ENCODE measurements at regions not wholly inside any gene's neighbourhood (a gene's known extent, or its start where the extent isn't known, plus 50 kb on each side); places are given as distances from the start of the nearest gene placed in this dataset.
"Not testable (repeated sequence)": the region's sequence is repeated elsewhere in the genome, so short reads cannot be mapped to it uniquely, and the experiment has no call there.

DNA sequence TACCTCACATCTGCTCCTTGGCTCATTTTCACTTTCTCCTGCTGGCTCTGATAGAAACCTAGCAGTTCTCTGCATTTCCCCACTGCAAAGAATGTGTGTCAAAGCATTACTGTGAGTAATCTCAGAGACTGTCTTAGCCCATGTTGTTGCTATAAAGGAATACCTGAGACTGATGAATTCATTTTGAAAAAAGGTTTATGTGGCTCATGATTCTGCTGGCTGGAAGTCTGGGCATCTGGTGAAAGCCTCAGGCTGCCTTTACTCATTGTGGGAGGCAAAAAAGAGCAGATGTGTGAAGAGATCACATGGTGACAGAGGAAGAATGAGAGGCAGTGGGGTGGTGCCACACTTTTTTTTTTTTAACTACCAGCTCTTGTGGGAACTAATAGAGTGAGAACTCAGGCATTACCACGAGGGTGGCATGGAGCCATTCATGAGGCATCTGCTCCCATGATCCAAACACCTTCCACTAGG is 191.6 kb upstream of the CTNND2 start:
- DNase-seq: no peak

DNA sequence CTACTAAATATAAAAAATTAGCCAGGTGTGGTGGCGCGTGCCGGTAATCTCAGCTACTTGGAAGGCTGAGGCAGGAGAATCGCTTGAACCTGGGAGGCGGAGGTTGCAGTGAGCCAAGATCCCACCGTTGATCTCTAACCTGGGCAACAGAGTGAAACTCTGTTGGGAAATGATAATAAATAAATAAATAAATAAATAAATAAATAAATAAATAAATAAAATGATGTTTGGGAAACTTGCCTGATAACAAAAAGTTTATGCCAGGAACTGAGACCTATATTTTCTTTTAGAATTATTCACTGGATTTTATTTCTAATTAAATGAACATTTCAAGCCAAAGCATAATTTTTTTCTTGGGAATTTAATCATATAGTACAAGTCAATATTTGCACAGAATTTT is 189.3 kb upstream of the CTNND2 start:
- DNase-seq: no peak

DNA sequence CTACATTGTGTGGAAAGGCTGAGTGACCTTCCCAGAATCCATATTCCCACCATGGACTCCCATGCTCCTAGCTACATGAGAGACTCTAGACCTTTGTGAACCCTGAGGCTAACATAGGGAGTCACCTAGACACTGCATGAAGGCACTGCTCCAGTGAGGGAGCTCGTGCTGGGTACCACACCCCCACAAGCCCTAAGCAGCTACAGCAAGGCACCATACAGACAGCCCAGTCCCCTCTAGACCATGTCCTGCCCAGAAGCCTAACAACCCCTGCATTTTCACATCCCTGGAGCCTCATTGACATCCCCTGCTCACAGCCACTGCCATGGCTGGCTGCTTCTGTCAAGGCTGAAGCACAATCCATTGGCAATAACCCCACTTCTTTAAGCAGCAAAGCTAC is 176.5 kb upstream of the CTNND2 start:
- DNase-seq: no peak

GRCh38 chr5:12078286-12078685 is 174.0 kb upstream of the CTNND2 start:
- DNase-seq: not testable (repeated sequence)

DNA sequence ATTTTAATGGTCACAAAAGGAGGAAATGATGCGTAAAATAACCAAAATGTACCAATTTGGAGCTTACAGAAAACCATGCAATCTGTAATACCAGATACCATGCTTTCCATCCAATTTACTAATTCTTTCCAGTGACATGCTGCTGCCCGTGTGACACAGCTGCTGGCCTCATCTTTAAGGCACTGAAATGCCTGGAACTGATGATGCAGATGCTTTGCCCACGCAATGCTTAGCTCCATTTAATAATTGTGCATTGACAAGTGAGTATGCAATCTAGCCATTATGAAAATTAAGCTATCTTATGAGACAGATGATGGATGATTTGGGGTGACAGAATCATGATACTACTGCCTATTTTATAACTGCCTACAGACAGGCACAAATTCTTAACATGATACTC is 169.2 kb upstream of the CTNND2 start:
- DNase-seq: no peak

GRCh38 chr5:12072441-12072840 is 168.2 kb upstream of the CTNND2 start:
- DNase-seq: no peak

- DNase-seq: no peak
Observed at GRCh38 chr5:12071455-12071854, 167.2 kb upstream of the CTNND2 start.

GRCh38 chr5:12023614-12024241 is 119.5 kb upstream of the CTNND2 start:
- no peak for DNase-seq

DNA sequence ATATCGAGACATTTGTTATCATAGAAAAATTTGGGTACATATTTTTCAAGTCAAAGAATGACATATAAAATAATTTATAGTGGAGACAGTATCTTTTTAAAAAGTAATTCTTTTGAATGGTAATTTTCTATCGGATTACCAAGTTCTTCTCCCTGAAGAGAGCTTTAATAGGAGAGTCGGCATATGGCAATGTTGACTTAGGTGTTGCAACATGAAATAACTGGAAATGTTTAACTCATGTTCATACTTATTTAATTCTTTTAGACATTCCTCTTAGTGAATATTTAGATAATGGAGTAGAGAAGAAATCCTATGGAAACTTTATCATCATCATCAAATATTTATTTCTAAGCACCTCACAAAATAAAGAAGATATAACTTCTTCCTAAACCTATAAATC is 118.2 kb upstream of the CTNND2 start:
- no peak for DNase-seq

GRCh38 chr5:12019306-12019705 is 115.1 kb upstream of the CTNND2 start:
- DNase-seq: no peak

GRCh38 chr5:12017007-12017406 is 112.8 kb upstream of the CTNND2 start:
- no peak for DNase-seq

DNA sequence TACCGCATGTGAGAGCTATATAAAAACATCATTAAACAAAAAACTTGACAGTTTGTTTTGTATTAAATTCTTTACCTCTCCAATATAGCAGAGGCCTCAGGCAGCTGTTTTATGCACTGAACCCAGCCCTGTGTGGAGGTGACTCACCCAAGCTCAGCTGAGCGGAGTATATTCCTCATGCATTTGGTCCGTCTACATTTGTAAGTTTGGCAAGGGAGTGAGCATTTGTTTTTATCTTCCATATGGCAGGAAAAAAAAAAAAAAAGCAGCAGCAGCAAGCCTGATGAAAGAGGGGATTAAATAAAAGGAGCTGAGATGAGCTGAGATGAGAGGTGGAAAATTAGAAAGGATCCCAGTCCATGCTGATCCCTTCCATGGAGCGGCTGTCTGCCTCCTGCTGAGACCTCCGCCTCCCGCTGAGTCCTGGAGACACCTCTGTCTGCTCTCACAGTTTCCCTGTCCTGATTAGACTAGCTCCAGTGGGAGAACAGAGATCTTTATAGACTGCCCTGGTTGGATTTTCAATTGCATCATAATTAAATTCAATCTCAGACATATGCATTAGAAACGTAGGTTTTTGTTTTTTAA is 112.0 kb upstream of the CTNND2 start:
- no peak for DNase-seq

- DNase-seq: no peak
Observed at GRCh38 chr5:12013351-12013750, 109.1 kb upstream of the CTNND2 start.

GRCh38 chr5:12003680-12004079 is 99.4 kb upstream of the CTNND2 start:
- no peak for DNase-seq

- DNase-seq: no peak
Observed at GRCh38 chr5:11998397-11998796, 94.2 kb upstream of the CTNND2 start.

DNA sequence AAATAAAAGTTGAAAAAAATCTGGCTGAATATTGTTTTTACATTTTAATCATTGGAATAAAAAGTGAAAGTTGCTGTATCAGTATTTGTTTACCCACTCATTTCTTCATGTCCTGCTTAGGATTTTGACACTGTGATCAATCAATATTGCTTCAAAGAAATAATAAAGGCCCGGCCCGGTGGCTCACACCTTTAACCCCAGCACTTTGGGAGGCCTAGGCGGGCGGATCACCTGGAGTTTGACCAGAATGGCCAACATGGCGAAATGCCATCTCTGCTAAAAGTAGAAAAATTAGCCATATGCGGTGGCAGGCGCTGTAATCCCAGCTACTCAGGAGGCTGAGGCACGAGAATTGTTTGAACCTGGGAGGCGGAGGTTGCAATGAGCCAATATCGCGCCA is 93.7 kb upstream of the CTNND2 start:
- DNase-seq: no peak

- DNase-seq: no peak
Observed at GRCh38 chr5:11992518-11992917, 88.3 kb upstream of the CTNND2 start.

DNA sequence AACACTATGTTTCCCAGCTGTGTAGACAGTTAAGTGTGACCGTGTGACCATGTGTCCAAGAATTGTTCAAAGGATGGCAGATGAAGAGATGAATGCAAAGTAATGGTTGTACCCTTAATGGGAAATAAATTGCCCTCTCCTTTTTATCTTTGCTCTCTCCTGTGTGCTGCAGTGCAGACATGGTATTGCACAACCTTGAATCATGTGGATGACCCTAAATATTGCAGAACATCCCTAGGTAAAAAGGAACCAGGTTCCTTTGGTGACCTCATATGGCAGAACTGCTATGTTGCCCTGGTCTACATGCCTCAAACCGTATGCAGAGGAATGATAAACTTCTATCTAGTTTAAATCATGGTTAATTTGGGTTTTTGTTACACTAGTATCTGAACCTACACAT is 81.7 kb upstream of the CTNND2 start:
- no peak for DNase-seq

DNA sequence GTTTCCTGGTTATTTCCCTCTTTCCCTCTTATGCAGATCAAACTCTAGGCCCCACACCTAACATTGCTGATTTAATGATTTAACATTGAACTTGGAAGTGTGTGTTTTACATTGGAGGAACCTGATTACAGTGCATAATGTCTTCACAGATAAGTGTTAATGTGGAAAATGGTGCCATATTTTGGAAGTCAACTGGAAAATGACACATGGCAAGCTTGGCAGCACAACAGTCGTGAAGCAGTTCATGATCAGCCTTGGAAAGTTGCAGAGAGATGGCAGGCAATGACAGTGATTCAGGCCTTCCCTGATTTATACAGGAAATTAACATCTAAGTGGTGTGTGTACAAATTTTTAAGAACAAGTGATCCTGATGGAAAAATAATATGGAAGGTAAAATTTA is 80.0 kb upstream of the CTNND2 start:
- no peak for DNase-seq

- DNase-seq: no peak
Observed at GRCh38 chr5:11981986-11982385, 77.7 kb upstream of the CTNND2 start.

DNA sequence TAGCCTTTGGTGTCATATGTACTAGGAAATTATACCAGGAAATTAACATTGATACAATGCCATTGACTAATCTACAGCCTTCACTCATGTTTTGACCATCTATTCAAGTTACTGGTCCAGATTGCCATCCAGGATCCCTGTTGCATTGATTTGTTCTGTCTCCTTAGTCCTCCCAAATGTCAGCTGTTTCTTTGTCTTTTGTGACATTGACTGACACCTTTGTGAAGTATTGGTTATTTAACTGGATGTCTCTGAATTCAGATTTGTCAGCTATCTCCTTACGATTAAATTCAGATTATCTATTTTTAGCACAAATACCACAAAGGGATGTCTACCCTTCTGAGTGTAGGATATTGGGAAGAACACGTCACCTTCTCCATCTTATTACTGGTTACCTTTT is 73.7 kb upstream of the CTNND2 start:
- DNase-seq: no peak

DNA sequence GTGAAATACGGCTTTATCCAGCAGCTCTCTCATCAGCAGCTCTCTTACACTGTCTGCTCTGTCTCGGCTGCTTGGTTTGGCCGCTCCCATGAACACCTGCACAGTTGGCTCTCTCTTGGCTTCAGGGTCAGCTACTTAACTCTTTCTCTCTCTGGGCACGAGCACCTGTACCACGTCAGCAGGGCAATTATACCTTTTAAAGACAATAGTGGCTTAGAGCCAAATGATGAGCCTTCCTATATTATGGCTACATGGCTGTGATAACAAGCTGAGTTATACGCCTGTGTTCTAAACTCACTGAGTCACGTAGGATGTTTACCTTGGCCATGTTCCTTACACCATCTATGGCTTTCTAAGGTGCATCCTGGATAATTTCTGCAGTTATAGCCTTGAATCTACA is 69.2 kb upstream of the CTNND2 start:
- DNase-seq: no peak

DNA sequence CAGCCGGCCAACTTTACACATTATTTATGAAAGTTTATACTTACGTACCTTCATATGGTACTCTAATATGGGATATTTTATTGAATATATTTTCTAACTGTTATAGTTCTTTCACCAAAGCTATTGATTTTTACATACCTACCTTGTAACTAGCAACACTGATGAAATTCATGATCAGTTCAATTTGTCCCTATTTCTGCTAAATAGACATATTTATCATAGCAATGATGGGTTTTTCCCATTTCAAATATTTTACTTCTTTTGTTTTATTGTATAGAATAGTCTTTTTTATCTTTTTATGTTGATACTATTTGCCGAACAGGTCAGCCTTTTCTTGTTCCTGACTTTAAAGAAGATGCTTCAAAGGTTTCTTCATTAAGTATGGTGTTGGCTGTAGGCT is 59.0 kb upstream of the CTNND2 start:
- no peak for DNase-seq

GRCh38 chr5:11962122-11962521 is 57.9 kb upstream of the CTNND2 start:
- DNase-seq: no peak

GRCh38 chr5:11958321-11958720 is 54.1 kb upstream of the CTNND2 start:
- no peak for DNase-seq
